Nephron progenitor cell (in vitro differentiated cells): ENCODE measurements at regions not wholly inside any gene's neighbourhood (a gene's known extent, or its start where the extent isn't known, plus 50 kb on each side); places are given as distances from the start of the nearest gene placed in this dataset.
"Not testable (repeated sequence)": the region's sequence is repeated elsewhere in the genome, so short reads cannot be mapped to it uniquely, and the experiment has no call there.

Source experiments
- DNase-seq: peaks from one replicate; pipeline ENCODE4 v3.0.0; 2021
- H3K27ac Mint-ChIP-seq: 2 replicates; pipeline ENCODE4 v1.8.0; 2021; ENCODE audit warnings: mild to moderate bottlenecking, moderate library complexity, mixed read lengths
- H3K27me3 Mint-ChIP-seq: 2 replicates; pipeline ENCODE4 v1.8.0; 2021; ENCODE audit warnings: mild to moderate bottlenecking, low read depth, mixed read lengths; ENCODE audit not compliant: poor library complexity
- H3K36me3 Mint-ChIP-seq: 2 replicates; pipeline ENCODE4 v1.8.0; 2021; ENCODE audit warnings: low read depth, mixed read lengths
- H3K4me1 Mint-ChIP-seq: 2 replicates; pipeline ENCODE4 v1.8.0; 2021; ENCODE audit warnings: mixed read lengths
- H3K4me3 Mint-ChIP-seq: 2 replicates; pipeline ENCODE4 v1.8.0; 2021; ENCODE audit warnings: mild to moderate bottlenecking, moderate library complexity, mixed read lengths
- H3K9me3 Mint-ChIP-seq: 2 replicates; pipeline ENCODE4 v1.8.0; 2021; ENCODE audit warnings: mild to moderate bottlenecking, moderate library complexity, mixed read lengths
- CTCF ChIP-seq: fragments of 200-600 bp; sonication (generic); IDR thresholded peaks from 2 replicates; pipeline ENCODE4 v1.5.0; 2021; ENCODE audit warnings: antibody characterized with exemption

GRCh38 chr2:87496036-87497006, 251.6 kb upstream of the PLGLB2 start:
- not testable (repeated sequence) for H3K36me3 Mint-ChIP-seq, DNase-seq, H3K27ac Mint-ChIP-seq, H3K9me3 Mint-ChIP-seq, H3K27me3 Mint-ChIP-seq, H3K4me3 Mint-ChIP-seq
- peaks cover 18% of the 10 kb centered on the region for H3K4me1 Mint-ChIP-seq
- peak; percentile 33 for TF ChIP-seq CTCF

DNA sequence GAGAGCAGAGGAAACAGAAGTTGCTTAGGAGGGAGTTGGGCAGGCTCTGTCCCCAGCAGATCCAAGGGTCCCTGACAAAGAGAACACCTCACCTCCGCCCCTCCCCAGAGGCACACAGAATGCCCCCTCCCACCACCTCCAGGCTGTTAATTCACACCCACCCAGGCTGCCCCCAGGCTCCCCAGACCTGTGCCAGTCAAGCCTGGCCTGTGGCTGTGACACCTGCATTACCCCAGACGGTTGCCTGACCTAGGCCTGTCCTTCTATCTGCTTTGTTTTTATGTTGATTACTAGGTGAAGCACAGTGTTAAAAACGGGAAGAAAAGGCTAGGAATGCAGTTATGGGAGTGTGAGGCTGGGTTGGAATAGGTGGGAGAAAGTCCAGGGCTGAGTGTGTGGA, 250.8 kb upstream of the PLGLB2 start:
- H3K27me3 Mint-ChIP-seq, H3K4me3 Mint-ChIP-seq, H3K27ac Mint-ChIP-seq, DNase-seq, H3K9me3 Mint-ChIP-seq, H3K36me3 Mint-ChIP-seq: not testable (repeated sequence)
- H3K4me1 Mint-ChIP-seq: peaks cover 18% of the 10 kb centered on the region

DNA sequence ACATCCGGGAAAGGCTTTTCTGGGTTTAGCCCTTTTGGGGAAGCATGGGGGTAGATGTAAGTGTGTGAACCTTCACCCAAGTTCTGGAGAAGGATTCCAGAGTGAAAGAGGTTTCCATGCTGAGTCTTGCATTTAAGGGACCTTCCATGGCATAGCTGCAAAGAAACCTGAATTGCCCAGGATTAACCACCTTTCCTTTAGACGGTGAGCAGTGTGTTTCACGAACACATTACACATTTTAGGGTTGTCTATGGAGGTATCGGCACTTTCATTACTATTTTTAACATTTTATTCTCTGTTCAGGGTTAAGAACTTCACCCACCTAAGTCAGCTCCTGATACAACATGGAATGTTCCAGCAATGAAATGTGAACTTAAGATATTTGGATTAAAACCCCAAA, 250.2 kb upstream of the PLGLB2 start:
- not testable (repeated sequence) for H3K4me3 Mint-ChIP-seq, H3K9me3 Mint-ChIP-seq, DNase-seq, H3K36me3 Mint-ChIP-seq, H3K27ac Mint-ChIP-seq, H3K27me3 Mint-ChIP-seq
- H3K4me1 Mint-ChIP-seq: peaks cover 18% of the 10 kb centered on the region

DNA sequence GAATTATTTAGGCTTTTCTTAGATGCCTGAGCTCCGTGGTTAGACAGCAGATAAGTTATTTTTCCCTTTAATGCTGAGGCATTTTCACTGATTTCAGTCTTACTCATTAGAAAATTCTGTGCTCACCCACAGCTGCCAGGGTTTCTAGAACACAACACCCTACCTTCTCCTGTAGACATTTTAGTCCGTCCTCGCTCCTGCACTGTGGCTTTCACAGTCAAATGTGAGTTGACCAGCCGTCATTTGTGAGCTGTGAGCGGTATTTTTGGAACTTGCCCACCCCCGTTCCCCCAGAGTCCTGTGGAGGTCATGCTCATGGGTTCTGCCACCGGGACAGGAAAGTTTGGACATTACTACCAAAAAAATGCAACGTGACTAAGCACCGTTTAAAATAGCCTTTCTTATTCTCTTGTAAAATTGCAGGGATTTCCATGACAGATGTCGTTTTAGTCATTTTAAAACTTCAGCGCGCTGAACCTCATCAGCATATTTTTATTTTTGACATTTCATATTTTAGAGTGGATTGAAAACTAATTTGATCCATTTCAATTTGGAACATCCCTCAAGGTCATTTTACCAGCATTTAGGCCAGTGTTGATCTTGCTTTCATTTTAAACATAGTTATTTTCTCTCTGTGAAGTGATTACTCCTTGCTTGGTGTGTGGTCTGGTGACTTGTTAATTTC, 249.6 kb upstream of the PLGLB2 start:
- DNase-seq, H3K4me3 Mint-ChIP-seq, H3K9me3 Mint-ChIP-seq, H3K27me3 Mint-ChIP-seq, H3K36me3 Mint-ChIP-seq, H3K27ac Mint-ChIP-seq: not testable (repeated sequence)
- peaks cover 18% of the 10 kb centered on the region for H3K4me1 Mint-ChIP-seq

DNA sequence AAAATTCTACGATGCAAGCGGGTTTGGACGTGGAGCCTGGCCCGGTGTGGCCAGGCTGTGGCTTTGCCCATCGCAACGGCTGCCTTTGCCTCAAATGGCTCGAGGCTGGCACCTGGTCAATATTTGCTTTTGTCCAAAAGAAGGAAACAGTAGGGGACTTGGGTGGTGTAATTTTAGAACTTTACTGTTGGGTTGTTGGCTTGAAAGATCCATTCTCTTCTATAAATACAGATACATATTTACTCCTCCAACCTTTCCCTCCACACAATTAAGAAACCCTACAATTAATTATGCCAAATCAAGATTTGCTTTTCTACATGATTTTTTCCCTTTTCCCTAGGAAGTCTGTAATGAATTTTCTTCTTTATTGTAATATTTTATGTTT, 249.0 kb upstream of the PLGLB2 start:
- DNase-seq, H3K27me3 Mint-ChIP-seq, H3K4me3 Mint-ChIP-seq, H3K36me3 Mint-ChIP-seq, H3K27ac Mint-ChIP-seq, H3K9me3 Mint-ChIP-seq: not testable (repeated sequence)
- H3K4me1 Mint-ChIP-seq: peaks cover 18% of the 10 kb centered on the region

- peaks cover 16% of the 10 kb centered on the region for H3K4me1 Mint-ChIP-seq
- H3K36me3 Mint-ChIP-seq, H3K4me3 Mint-ChIP-seq, H3K27me3 Mint-ChIP-seq, H3K9me3 Mint-ChIP-seq, H3K27ac Mint-ChIP-seq, DNase-seq: not testable (repeated sequence)
Measured at GRCh38 chr2:87499860-87500259, 248.0 kb upstream of the PLGLB2 start.

DNA sequence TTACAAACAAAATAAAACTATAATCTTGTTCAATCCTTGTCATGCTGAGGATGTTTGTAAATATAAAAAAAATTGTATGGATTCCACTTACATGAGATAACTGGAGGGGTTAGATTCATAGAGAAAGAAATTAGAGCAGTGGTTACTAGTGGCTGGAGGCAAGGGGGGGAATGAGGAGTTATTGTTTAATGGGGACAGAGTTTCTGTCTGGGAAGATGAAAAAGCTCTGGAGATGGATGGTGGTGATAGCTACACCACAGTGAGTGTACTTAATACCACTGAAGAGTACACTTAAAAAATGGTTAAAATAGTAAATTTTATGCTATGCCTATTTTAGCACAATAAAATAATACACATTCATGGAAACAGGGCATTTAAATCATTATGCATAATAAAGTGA, 247.5 kb upstream of the PLGLB2 start:
- Mint-ChIP-seq H3K4me3 (peak overlapping the region; percentile 30), H3K27ac (peak overlapping the region; percentile 80), H3K4me1 (peaks cover 12% of the 10 kb centered on the region)
- not testable (repeated sequence) for H3K36me3 Mint-ChIP-seq, DNase-seq, H3K9me3 Mint-ChIP-seq, H3K27me3 Mint-ChIP-seq

- not testable (repeated sequence) for H3K27ac Mint-ChIP-seq, H3K4me3 Mint-ChIP-seq, H3K27me3 Mint-ChIP-seq, H3K9me3 Mint-ChIP-seq, H3K36me3 Mint-ChIP-seq, DNase-seq
- peaks cover 12% of the 10 kb centered on the region for H3K4me1 Mint-ChIP-seq
Measured at GRCh38 chr2:87500951-87501350, 246.9 kb upstream of the PLGLB2 start.

- H3K4me3 Mint-ChIP-seq, H3K27ac Mint-ChIP-seq, H3K9me3 Mint-ChIP-seq, H3K27me3 Mint-ChIP-seq, DNase-seq, H3K36me3 Mint-ChIP-seq: not testable (repeated sequence)
- H3K4me1 Mint-ChIP-seq: peaks cover 12% of the 10 kb centered on the region
Measured at GRCh38 chr2:87502948-87503347, 244.9 kb upstream of the PLGLB2 start.

DNA sequence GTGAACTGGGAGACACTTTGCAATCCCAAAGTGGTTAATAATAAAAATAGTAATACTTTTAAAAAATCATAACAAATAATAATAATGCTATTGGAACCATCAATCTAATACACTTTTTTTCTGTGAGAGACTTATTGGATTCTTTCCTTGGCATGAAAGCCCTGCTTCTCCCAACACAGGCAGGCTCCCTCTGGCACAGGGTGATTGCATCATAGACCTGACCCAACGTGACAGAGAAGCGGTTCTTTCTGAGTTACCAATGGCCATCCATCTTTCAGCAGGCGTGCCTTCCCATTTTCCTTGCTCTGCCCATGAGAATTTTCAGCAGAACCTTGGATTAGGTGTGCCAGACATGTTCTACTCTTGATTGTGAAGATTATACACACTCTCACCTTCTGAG, 242.6 kb upstream of the PLGLB2 start:
- not testable (repeated sequence) for H3K27ac Mint-ChIP-seq, DNase-seq, H3K9me3 Mint-ChIP-seq, H3K27me3 Mint-ChIP-seq, H3K36me3 Mint-ChIP-seq, H3K4me3 Mint-ChIP-seq
- peaks cover 10% of the 10 kb centered on the region for H3K4me1 Mint-ChIP-seq

GRCh38 chr2:87505909-87506308, 242.0 kb upstream of the PLGLB2 start:
- H3K9me3 Mint-ChIP-seq, H3K36me3 Mint-ChIP-seq, H3K27ac Mint-ChIP-seq, DNase-seq, H3K4me3 Mint-ChIP-seq, H3K27me3 Mint-ChIP-seq, H3K4me1 Mint-ChIP-seq: not testable (repeated sequence)

DNA sequence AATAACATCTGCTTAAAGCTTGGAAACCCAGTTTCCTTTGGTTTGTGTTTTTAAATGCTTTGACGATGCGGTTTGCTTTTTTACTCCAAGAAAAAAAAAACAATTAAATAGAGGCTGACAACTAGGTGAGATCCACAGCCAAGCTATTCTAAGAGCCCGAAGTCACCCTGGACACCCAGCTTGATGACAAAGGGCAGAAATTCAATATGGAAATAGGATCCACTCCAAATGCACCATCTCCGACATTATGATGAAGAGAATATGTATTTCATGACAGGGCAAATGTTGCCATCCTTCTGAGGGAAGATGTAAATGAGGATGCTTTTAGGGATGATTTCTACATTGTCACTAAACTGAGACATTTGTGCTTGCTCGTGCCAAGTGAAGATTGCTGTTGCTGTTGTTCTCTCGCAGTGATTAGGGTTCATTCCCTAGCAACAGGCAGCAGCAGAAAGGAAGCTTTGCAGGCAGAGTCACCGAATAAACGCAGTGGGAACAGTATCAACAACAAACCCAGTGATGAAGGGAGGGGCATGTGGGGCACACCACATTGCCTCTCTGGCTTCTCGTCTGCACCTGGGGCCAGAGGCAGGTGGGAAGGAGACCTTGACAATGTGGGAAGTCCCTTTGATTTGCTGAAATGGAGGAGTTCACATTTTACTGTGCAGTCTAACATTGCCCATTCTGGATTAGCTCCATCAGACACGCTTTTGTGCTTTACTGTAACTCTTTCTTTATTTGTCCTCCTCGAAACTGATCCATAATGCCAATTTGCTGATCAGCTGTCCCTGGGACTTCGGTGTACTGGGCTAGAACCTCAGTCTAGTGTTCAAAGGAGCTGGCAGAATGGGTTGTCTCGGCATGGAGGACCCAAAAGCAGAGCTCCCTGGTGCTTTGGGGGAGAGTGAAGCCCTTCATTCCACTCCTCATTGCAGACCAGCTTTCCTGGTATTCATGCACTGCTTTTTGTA, 240.2 kb upstream of the PLGLB2 start:
- not testable (repeated sequence) for H3K27me3 Mint-ChIP-seq, H3K36me3 Mint-ChIP-seq, DNase-seq, H3K4me3 Mint-ChIP-seq, H3K27ac Mint-ChIP-seq, H3K4me1 Mint-ChIP-seq, H3K9me3 Mint-ChIP-seq
